ENCODE measurements at regions not wholly inside any gene's neighbourhood (a gene's known extent, or its start where the extent isn't known, plus 50 kb on each side); places are given as distances from the start of the nearest gene placed in this dataset.
"Not testable (repeated sequence)": the region's sequence is repeated elsewhere in the genome, so short reads cannot be mapped to it uniquely, and the experiment has no call there.

- H2AFZ ChIP-seq (ENCODE audit: low read length) = no peak overlapping the region
- H3K27ac ChIP-seq (ENCODE audit: low read length) = no peak overlapping the region
- H3K79me2 ChIP-seq (ENCODE audit: low read length) = no peaks in the 10 kb centered on the region
- no peaks in the 10 kb centered on the region for H3K27me3 ChIP-seq (replicated peaks; ENCODE audit: insufficient read depth, low read length)
- no peaks in the 10 kb centered on the region for H3K4me1 ChIP-seq (ENCODE audit: low read length)
- TF ChIP-seq EZH2phosphoT487 (IDR thresholded peaks at IDR 0.05; ENCODE audit: low read length) = no peak
- no peak for TF ChIP-seq CTCF (IDR thresholded peaks at IDR 0.05; ENCODE audit: low read length)
- TF ChIP-seq EZH2 (optimal IDR thresholded peaks at IDR 0.05; ENCODE audit: low read depth, low read length) = no peak
- no peak for DNase-seq
- H3F3A ChIP-seq (ENCODE audit: insufficient read depth, low read length) = no peaks in the 10 kb centered on the region
- no peaks in the 10 kb centered on the region for H3K9me2 ChIP-seq (replicated peaks; ENCODE audit: insufficient read depth, low read length)
- no peak overlapping the region for H3K9ac ChIP-seq (ENCODE audit: low read length)
- no peak overlapping the region for H3K4me3 ChIP-seq (ENCODE audit: low read length)
- H3K9me3 ChIP-seq (replicated peaks; ENCODE audit: insufficient read depth, low read length) = no peaks in the 10 kb centered on the region
- no peaks in the 10 kb centered on the region for H3K36me3 ChIP-seq (replicated peaks; ENCODE audit: insufficient read depth, low read length)
- no peaks in the 10 kb centered on the region for H4K20me1 ChIP-seq (ENCODE audit: insufficient read depth, low read length)
- no peak overlapping the region for H3K4me2 ChIP-seq (ENCODE audit: low read depth, low read length)
Measured at GRCh38 chr19:20278342-20278741, 111.3 kb downstream of the ZNF486 start.

DNA sequence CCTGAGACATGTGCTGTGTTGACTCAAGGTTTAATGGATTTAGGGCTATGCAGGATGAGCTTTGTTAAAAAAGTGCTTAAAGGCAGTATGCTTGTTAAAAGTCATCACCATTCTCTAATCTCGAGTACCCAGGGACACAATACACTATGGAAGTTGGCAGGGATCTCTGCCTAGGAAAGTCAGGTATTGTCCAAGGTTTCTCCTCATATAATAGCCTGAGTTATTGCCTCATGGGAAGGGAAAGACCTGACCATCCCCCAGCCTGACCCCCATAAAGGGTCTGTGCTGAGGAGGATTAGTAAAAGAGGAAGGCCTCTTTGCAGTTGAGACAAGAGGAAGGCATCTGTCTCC lies 109.7 kb downstream of the ZNF486 start:
- not testable (repeated sequence) for H3K4me1 ChIP-seq (ENCODE audit: low read length); H2AFZ ChIP-seq (ENCODE audit: low read length); H3K27ac ChIP-seq (ENCODE audit: low read length)

DNA sequence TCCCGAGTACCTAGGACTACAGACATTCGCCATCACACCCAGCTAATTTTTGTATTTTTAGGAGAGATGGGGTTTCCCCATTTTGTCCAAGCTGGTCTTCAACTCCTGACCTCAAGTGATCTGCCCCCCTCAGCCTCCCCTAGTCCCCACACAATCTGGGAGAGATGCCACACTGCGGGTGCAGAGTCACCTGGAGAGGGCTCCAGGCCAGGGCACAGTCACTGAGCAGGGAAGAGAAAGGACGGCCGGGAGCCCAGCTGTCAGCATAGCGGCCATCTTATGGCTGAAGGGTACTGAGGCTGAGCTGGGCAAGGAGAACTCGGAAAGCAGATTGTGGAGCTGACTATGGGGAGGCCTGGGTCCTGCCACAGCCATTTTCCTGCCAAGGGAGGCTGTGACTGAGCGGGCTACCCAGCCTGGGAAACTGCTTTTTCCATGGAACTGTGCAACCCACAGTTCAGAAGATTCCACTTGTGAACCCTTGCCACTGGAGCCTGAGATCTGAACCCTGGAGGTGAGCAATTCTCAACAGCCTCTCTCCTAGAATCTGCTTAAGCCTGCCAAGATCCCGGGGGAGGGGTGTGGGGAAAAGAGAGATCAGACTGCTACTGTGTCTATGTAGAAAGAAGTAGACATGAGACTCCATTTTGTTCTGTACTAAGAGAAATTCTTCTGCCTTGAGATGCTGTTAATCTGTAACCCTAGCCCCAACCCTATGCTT lies 109.2 kb downstream of the ZNF486 start:
- no peaks in the 10 kb centered on the region for H3K79me2 ChIP-seq (ENCODE audit: low read length)
- H3K27me3 ChIP-seq (replicated peaks; ENCODE audit: insufficient read depth, low read length) = no peaks in the 10 kb centered on the region
- no peaks in the 10 kb centered on the region for H3K9me3 ChIP-seq (replicated peaks; ENCODE audit: insufficient read depth, low read length)
- DNase-seq = no peak
- no peaks in the 10 kb centered on the region for H3K4me1 ChIP-seq (ENCODE audit: low read length)
- no peaks in the 10 kb centered on the region for H3K36me3 ChIP-seq (replicated peaks; ENCODE audit: insufficient read depth, low read length)
- no peaks in the 10 kb centered on the region for H4K20me1 ChIP-seq (ENCODE audit: insufficient read depth, low read length)
- no peaks in the 10 kb centered on the region for H3F3A ChIP-seq (ENCODE audit: insufficient read depth, low read length)
- H3K4me3 ChIP-seq (ENCODE audit: low read length) = no peak overlapping the region
- H3K9ac ChIP-seq (ENCODE audit: low read length) = no peak overlapping the region
- H3K4me2 ChIP-seq (ENCODE audit: low read depth, low read length) = no peak overlapping the region
- H3K9me2 ChIP-seq (replicated peaks; ENCODE audit: insufficient read depth, low read length) = no peaks in the 10 kb centered on the region
- TF ChIP-seq EZH2phosphoT487 (IDR thresholded peaks at IDR 0.05; ENCODE audit: low read length) (no peak), CTCF (IDR thresholded peaks at IDR 0.05; ENCODE audit: low read length) (no peak), EZH2 (optimal IDR thresholded peaks at IDR 0.05; ENCODE audit: low read depth, low read length) (no peak)
- H2AFZ ChIP-seq (ENCODE audit: low read length) = no peak overlapping the region
- H3K27ac ChIP-seq (ENCODE audit: low read length) = no peak overlapping the region

More for the DNA sequence above, 109.7 kb downstream of the ZNF486 start:
- not testable (repeated sequence) for H3K9ac ChIP-seq (ENCODE audit: low read length); H3K36me3 ChIP-seq (replicated peaks; ENCODE audit: insufficient read depth, low read length); H3K9me3 ChIP-seq (replicated peaks; ENCODE audit: insufficient read depth, low read length); H3K79me2 ChIP-seq (ENCODE audit: low read length); H3K4me2 ChIP-seq (ENCODE audit: low read depth, low read length); H4K20me1 ChIP-seq (ENCODE audit: insufficient read depth, low read length); DNase-seq; H3K4me3 ChIP-seq (ENCODE audit: low read length); H3F3A ChIP-seq (ENCODE audit: insufficient read depth, low read length); H3K9me2 ChIP-seq (replicated peaks; ENCODE audit: insufficient read depth, low read length); H3K27me3 ChIP-seq (replicated peaks; ENCODE audit: insufficient read depth, low read length)

- H3K9me3 ChIP-seq (replicated peaks; ENCODE audit: insufficient read depth, low read length) = no peaks in the 10 kb centered on the region
- no peaks in the 10 kb centered on the region for H3K4me1 ChIP-seq (ENCODE audit: low read length)
- no peaks in the 10 kb centered on the region for H4K20me1 ChIP-seq (ENCODE audit: insufficient read depth, low read length)
- no peak for DNase-seq
- no peak overlapping the region for H2AFZ ChIP-seq (ENCODE audit: low read length)
- no peak overlapping the region for H3K4me3 ChIP-seq (ENCODE audit: low read length)
- no peak overlapping the region for H3K27ac ChIP-seq (ENCODE audit: low read length)
- H3F3A ChIP-seq (ENCODE audit: insufficient read depth, low read length) = no peaks in the 10 kb centered on the region
- H3K79me2 ChIP-seq (ENCODE audit: low read length) = no peaks in the 10 kb centered on the region
- no peak overlapping the region for H3K4me2 ChIP-seq (ENCODE audit: low read depth, low read length)
- H3K27me3 ChIP-seq (replicated peaks; ENCODE audit: insufficient read depth, low read length) = no peaks in the 10 kb centered on the region
- no peaks in the 10 kb centered on the region for H3K36me3 ChIP-seq (replicated peaks; ENCODE audit: insufficient read depth, low read length)
- no peak for TF ChIP-seq EZH2phosphoT487 (IDR thresholded peaks at IDR 0.05; ENCODE audit: low read length)
- TF ChIP-seq EZH2 (optimal IDR thresholded peaks at IDR 0.05; ENCODE audit: low read depth, low read length) = no peak
- TF ChIP-seq CTCF (IDR thresholded peaks at IDR 0.05; ENCODE audit: low read length) = no peak
- H3K9ac ChIP-seq (ENCODE audit: low read length) = no peak overlapping the region
- no peaks in the 10 kb centered on the region for H3K9me2 ChIP-seq (replicated peaks; ENCODE audit: insufficient read depth, low read length)
Measured at GRCh38 chr19:20273951-20274570, 107.0 kb downstream of the ZNF486 start.

All from MM.1S (cell line).